Erythroblast (primary cell): ENCODE measurements at regions not wholly inside any gene's neighbourhood (a gene's known extent, or its start where the extent isn't known, plus 50 kb on each side); places are given as distances from the start of the nearest gene placed in this dataset.

Source experiments
- GATA1 ChIP-seq: IDR thresholded peaks from 2 replicates; pipeline ENCODE4 v1.6.1; 2011; ENCODE audit warnings: low read depth, mild to moderate bottlenecking, control low read depth, low read length, moderate library complexity
- POLR2A ChIP-seq: IDR thresholded peaks from 2 replicates; pipeline ENCODE4 v1.6.1; 2011; ENCODE audit warnings: mild to moderate bottlenecking, low read length

GRCh38 chr6:100165442-100165841, 171.4 kb upstream of the MCHR2 start:
- TF ChIP-seq POLR2A: no peak
- no peak for TF ChIP-seq GATA1
